SU-DHL-6 (cell line): ENCODE measurements at regions not wholly inside any gene's neighbourhood (a gene's known extent, or its start where the extent isn't known, plus 50 kb on each side); places are given as distances from the start of the nearest gene placed in this dataset.

ENCODE experiments used
- CTCF ChIP-seq: fragments of 200-600 bp; sonication (generic); IDR thresholded peaks from one replicate; pipeline ENCODE4 v1.5.1; 2017; ENCODE audit warnings: antibody characterized with exemption, mild to moderate bottlenecking, low read length, moderate library complexity; ENCODE audit not compliant: insufficient read depth, poor library complexity, severe bottlenecking
- EZH2phosphoT487 ChIP-seq: fragments of 200-600 bp; sonication (generic), shearing (Covaris generic); conservative IDR thresholded peaks from 2 replicates; pipeline ENCODE4 v1.6.1; 2018; ENCODE audit warnings: mild to moderate bottlenecking, antibody characterized with exemption, low read length, moderate library complexity, mixed read lengths

DNA sequence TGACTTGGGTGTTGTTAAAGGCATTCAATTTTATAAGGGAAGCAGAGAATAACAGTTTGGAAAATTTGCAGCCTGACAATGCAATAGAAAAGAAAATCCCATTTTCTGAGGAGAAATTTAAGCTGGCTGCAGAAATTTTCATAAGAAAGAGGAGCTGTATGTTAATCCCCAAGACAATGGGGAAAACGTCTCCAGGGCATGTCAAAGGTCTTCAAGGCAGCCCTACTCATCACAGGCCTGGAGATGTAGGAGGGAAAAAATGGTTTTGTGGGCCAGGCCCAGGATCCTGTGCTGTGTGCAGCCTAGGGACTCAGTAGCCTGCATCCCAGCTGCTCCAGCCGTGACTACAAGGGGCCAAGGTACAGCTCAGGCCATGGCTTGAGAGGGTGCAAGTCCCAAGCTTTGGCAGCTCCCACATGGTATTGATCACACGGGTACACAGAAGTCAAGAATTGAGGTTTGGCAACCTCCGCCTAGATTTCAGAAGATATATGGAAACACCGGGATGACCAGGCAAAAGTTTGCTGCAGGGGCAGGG, 846.4 kb downstream of the C12orf50 start:
- TF ChIP-seq CTCF (no peak), EZH2phosphoT487 (no peak)
